Transverse colon (tissue), 4 donors: ENCODE measurements at regions not wholly inside any gene's neighbourhood (a gene's known extent, or its start where the extent isn't known, plus 50 kb on each side); places are given as distances from the start of the nearest gene placed in this dataset.
"Not testable (repeated sequence)": the region's sequence is repeated elsewhere in the genome, so short reads cannot be mapped to it uniquely, and the experiment has no call there.

Experiments
- DNase-seq: peaks from one replicate; pipeline ENCODE4 v3.0.0-alpha.2; 2019
- H3K27ac ChIP-seq, 4 donors: fragments of 200-600 bp; sonication (generic); 2 replicates each; pipeline ENCODE4 v1.5.1; 2016 to 2018; ENCODE audit warnings: inconsistent platforms in 4 of 4
- H3K27me3 ChIP-seq: fragments of 200-600 bp; sonication (generic); 2 replicates; pipeline ENCODE4 v1.5.1; 2017; ENCODE audit warnings: inconsistent platforms
- H3K36me3 ChIP-seq, 4 donors: fragments of 200-600 bp; sonication (generic); 2 replicates each; pipeline ENCODE4 v1.5.1; 2017 to 2019; ENCODE audit warnings: inconsistent platforms in 4 of 4
- H3K4me1 ChIP-seq, 4 donors: fragments of 200-600 bp; sonication (generic); 2 replicates each; pipeline ENCODE4 v1.5.1; 2017 to 2020; ENCODE audit warnings: inconsistent platforms in 4 of 4
- H3K4me3 ChIP-seq, 4 donors: fragments of 200-600 bp; sonication (generic); 1 replicate in 1 of 4; 2 replicates in 3 of 4; pipeline versions ENCODE4 v1.5.1 to v1.6.1; 2017 to 2019; ENCODE audit warnings: inconsistent platforms in 4 of 4
- H3K9me3 ChIP-seq, 2 donors: fragments of 200-600 bp; sonication (generic); 2 replicates each; pipeline ENCODE4 v1.5.1; 2017 to 2019; ENCODE audit warnings: inconsistent platforms in 2 of 2
- CTCF ChIP-seq, 5 experiments: fragments of 200-600 bp in 3 of 5; fragments of 450-650 bp in 2 of 5; sonication (generic) in 3 of 5; IDR thresholded peaks; 1 replicate in 2 of 5; 2 replicates in 3 of 5; pipeline ENCODE4 v1.5.1; 2016 to 2017; ENCODE audit warnings: antibody characterized with exemption in 5 of 5, inconsistent platforms in 3 of 5, mild to moderate bottlenecking in 2 of 5, moderate library complexity in 1 of 5
- EP300 ChIP-seq: sonication (generic); formaldehyde crosslinking; IDR thresholded peaks from one replicate; pipeline ENCODE4 v1.6.1; 2017; ENCODE audit warnings: antibody characterized with exemption, low read depth
- POLR2A ChIP-seq: fragments of 450-650 bp; IDR thresholded peaks from one replicate; pipeline ENCODE4 v1.6.1; 2016; ENCODE audit warnings: antibody characterized with exemption, mild to moderate bottlenecking, moderate library complexity
- POLR2AphosphoS5 ChIP-seq, 3 donors: sonication (generic); formaldehyde crosslinking; IDR thresholded peaks; one replicate each; pipeline ENCODE4 v1.6.1; 2016; ENCODE audit warnings: antibody characterized with exemption in 3 of 3
- WGBS, 2 donors: methylation state at CpG; one replicate each; pipeline ENCODE4 v1.1.5; 2018; ENCODE audit warnings: low coverage in 1 of 2; 5-methylcytosine and 5-hydroxymethylcytosine counted together
- in situ Hi-C, 4 donors: fragments of 200-750 bp; cut with MboI; loops; one replicate each; pipeline versions ENCODE4 v1.15.0 to v1.15.1; 2017; ENCODE audit warnings: low sequenced_read_pairs in 3 of 4, low pct_ligation_motif_present in 1 of 4, low pct_unique_long_range_greater_than_20kb in 1 of 4
- intact Hi-C: fragments of 100-400 bp; cut with DNase I; formaldehyde crosslinking; loops from one replicate; pipeline ENCODE4 v1.15.1; 2023; ENCODE audit warnings: low total_unique reads

- Histone ChIP-seq H3K9me3 (no peaks in the 10 kb centered on the region), H3K36me3 (no peaks in the 10 kb centered on the region), H3K4me3 (no peak overlapping the region), H3K4me1 (no peaks in the 10 kb centered on the region), H3K27ac (no peak overlapping the region), H3K27me3 (no peaks in the 10 kb centered on the region)
- intact Hi-C loops = no loop called here
- DNase-seq = no peak
- 85% methylated on average over 1 of the region's 1 CpG; no CpG with 5 or more reads in 1 of the 2 donors for WGBS, 2 donors
- TF ChIP-seq CTCF (IDR thresholded peaks at IDR 0.05) (no peak), EP300 (no peak), POLR2A (no peak), POLR2AphosphoS5 (IDR thresholded peaks at IDR 0.05) (no peak)
- in situ Hi-C loops = no loop called here
Measured at GRCh38 chr3:150323770-150324169, 84.3 kb upstream of the TSC22D2 start.

GRCh38 chr3:150323091-150323490 is 85.0 kb upstream of the TSC22D2 start:
- H3K27me3 ChIP-seq, H3K4me3 ChIP-seq, in situ Hi-C loops, H3K4me1 ChIP-seq, H3K36me3 ChIP-seq, DNase-seq, H3K27ac ChIP-seq, intact Hi-C loops, H3K9me3 ChIP-seq: not testable (repeated sequence)
- 95% methylated on average over 23 of the region's 23 CpGs; no CpG with 5 or more reads in 1 of the 2 donors for WGBS, 2 donors

DNA sequence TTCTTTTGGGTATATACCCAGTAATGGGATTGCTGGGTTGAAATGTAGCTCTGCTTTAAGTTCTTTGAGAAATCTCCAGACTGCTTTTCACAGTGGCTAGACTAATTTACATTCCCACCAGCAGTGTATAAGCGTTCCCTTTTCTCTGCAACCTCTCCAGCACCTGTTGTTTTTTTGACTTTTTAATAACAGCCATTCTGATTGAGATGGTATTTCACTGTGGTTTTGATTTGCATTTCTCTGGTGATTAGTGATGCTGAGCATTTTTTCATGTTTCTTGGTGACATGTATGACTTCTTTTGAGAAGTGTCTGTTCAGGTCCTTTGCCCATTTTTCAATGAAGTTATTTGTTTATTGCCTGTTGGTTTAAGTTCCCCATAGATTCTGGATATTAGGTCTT is 87.1 kb upstream of the TSC22D2 start:
- H3K4me1 ChIP-seq, H3K27ac ChIP-seq, H3K4me3 ChIP-seq, H3K27me3 ChIP-seq, H3K36me3 ChIP-seq, H3K9me3 ChIP-seq, intact Hi-C loops, DNase-seq, in situ Hi-C loops: not testable (repeated sequence)
- 73% methylated on average over 1 of the region's 1 CpG; no CpG with 5 or more reads in 1 of the 2 donors for WGBS, 2 donors

GRCh38 chr3:150319900-150320299 is 88.2 kb upstream of the TSC22D2 start:
- Histone ChIP-seq H3K27ac (no peak overlapping the region), H3K9me3 (no peaks in the 10 kb centered on the region), H3K4me1 (peaks cover 0 to 4% (median under 1%) of the 10 kb centered on the region in 4 donors), H3K27me3 (no peaks in the 10 kb centered on the region), H3K36me3 (no peaks in the 10 kb centered on the region), H3K4me3 (no peak overlapping the region)
- intact Hi-C loops = no loop called here
- no peak for TF ChIP-seq EP300
- TF ChIP-seq POLR2A = no peak
- no peak for TF ChIP-seq CTCF (IDR thresholded peaks at IDR 0.05)
- no peak for TF ChIP-seq POLR2AphosphoS5 (IDR thresholded peaks at IDR 0.05)
- in situ Hi-C loops = no loop called here
- DNase-seq = no peak

- in situ Hi-C loops = no loop called here
- peaks cover 0 to 14% (median 5%) of the 10 kb centered on the region in 4 donors for H3K4me1 ChIP-seq
- 55 to 75% methylated on average over 2 of the region's 2 CpGs for WGBS, 2 donors
- no peak overlapping the region for H3K27ac ChIP-seq
- intact Hi-C loops = no loop called here
- H3K27me3 ChIP-seq = no peaks in the 10 kb centered on the region
- no peak for TF ChIP-seq POLR2A
- no peak for TF ChIP-seq EP300
- TF ChIP-seq POLR2AphosphoS5 (IDR thresholded peaks at IDR 0.05) = no peak
- TF ChIP-seq CTCF (IDR thresholded peaks at IDR 0.05) = no peak
- no peaks in the 10 kb centered on the region for H3K36me3 ChIP-seq
- no peak overlapping the region for H3K4me3 ChIP-seq
- no peak for DNase-seq
- H3K9me3 ChIP-seq = no peaks in the 10 kb centered on the region
Measured at GRCh38 chr3:150317469-150317868, 90.6 kb upstream of the TSC22D2 start.
